ENCODE measurements at regions not wholly inside any gene's neighbourhood (a gene's known extent, or its start where the extent isn't known, plus 50 kb on each side); places are given as distances from the start of the nearest gene placed in this dataset.
"Not testable (repeated sequence)": the region's sequence is repeated elsewhere in the genome, so short reads cannot be mapped to it uniquely, and the experiment has no call there.

DNA sequence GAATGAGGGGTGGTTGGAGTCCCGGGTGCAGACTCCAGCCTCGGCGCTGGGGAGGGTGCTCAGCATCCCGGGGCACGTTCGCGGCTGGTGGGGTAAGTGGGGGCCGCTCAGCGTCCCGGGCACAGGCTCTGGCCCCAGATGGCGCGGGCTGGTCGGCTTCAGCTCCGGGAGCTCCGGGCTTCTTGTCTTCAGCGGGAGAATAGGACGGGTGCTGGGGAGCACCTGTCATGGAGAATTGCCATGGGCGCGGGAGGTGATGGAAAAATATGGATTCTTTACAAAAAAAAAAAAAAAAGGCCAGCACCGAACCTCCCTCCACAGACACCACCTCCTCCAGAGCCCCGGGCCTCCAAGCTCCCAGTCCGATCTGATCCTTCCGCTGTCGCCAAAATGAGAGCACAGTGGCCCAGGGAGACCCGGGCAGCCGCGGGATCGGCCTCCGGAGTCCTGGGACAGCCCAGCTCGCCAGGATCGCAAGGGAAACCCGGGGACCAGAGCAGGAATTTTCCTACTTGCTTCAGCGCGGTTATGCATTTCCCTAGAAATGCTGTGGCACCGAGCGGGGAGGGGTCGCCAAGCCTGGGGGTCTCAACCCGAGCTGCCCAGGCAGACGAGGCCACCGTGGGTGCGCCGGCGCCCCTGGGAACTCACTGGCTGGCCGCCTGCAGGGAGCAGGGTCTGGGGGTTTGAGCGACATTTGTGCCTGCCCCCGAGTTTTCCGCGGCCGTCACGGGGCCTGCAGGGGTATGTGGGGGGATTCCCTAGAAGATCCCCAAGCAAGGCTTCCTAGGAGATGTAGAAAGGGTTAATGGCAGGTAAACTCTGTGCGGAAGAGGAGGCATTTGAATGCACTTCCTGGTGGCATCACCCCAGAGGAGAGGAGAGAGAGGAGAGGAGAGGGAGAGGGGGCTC, 1336.9 kb downstream of the BRD1 start:
- DNase-seq, result no peak

DNA sequence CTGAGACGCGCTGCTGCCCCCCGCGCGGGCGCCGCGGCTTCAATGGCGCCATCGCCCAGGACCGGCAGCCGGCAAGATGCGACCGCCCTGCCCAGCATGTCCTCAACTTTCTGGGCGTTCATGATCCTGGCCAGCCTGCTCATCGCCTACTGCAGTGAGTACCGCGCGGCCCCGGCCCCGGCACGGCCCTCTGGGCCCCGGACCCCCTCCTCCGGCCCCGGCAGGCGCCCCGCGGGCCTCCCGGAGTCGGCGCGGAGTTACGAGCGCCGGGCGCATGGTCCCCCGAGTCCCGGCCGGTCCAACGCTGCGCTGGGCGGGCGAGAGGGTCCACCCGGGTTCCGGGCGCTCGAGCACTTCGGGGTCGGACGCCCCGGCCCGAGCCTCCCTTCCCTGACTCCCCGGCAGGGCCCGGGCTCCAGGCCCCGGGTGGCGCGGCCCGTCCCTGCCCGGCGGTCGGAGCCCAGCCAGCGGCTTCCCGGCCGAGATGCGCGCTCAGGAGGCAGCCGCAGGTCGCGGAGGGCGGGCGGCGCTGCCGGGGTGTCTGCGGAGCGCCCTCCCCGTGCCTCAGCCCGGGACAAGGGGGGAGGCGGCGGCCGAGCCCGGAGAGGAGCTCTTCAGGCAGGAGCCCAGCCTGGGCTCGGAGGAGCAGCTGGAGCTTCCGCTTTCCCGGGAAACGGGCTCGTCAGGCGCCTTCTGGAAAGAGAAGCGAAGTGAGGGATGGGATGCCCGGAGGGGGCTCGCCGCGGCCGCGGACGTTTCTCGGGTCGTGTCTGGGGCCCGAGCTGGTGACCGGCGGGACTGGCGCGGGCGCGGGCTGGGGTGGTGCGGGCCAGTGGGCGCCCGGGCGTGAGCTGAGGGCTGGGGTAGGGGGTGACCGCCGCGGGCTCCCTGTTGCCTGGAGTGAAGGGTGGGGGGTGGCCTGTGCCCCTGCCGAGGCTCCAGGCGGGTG, 1337.8 kb downstream of the BRD1 start:
- no peak for DNase-seq

- DNase-seq, result no peak
Measured at GRCh38 chr22:48488611-48489511, 1338.8 kb downstream of the BRD1 start.

DNA sequence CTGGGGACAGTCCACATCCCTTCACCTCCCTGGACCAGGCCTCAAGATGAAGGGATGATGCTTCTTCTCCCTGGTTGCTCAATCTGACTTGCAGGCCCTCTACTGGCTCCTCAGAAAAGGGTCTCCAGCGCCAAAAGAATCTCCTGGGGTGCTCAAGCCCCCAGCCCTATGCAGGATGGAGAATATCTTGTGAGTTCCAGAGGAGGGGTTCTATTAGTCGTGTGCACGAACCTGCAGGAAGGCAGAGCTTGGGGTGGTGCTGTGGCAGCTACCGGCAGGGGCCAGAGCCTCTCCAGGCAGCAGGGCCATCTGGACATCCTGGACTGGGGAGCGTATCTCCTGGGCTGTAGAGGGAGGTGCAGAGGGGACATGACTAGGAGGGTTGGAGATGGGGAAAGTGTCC, 1339.5 kb downstream of the BRD1 start:
- no peak for DNase-seq

DNA sequence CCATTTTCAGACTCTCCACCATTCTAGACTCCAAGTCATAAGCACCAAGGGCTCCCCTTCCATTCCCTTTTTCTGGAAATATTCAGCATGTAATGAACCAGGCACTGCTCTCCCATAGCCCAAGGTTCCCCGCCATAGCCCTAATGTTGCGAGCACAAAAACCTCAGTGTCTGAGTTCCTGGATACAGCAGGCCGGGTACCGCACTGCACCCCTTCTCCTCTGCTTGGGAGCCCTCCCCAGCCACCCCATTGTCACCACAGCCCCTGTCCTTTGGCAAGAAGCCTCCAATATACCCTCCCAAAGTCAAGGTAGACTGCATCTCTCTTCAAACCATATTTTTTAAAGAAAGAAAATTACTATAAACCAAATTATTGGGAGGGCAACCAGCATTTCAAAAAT, 1341.1 kb downstream of the BRD1 start:
- DNase-seq, result no peak

DNA sequence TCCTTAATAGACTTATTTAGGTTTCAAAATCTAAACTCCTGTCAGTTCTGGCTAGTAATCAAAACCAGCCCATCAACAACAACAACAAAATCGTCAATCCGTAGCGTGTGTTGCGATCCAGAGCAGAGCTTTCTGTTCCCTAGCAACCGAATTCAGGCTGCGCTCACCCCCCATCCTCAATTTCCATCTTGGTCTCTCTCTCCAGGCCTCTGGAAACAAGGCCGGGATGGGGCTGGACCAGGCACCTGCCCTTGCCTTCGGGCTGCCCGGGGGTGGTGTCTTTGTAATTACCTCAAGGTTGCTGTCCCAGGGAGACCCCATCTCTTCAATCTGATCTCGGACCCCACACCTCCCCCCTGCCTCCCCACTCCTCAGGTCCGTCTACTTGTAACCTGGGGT, 1341.5 kb downstream of the BRD1 start:
- DNase-seq, result no peak

DNA sequence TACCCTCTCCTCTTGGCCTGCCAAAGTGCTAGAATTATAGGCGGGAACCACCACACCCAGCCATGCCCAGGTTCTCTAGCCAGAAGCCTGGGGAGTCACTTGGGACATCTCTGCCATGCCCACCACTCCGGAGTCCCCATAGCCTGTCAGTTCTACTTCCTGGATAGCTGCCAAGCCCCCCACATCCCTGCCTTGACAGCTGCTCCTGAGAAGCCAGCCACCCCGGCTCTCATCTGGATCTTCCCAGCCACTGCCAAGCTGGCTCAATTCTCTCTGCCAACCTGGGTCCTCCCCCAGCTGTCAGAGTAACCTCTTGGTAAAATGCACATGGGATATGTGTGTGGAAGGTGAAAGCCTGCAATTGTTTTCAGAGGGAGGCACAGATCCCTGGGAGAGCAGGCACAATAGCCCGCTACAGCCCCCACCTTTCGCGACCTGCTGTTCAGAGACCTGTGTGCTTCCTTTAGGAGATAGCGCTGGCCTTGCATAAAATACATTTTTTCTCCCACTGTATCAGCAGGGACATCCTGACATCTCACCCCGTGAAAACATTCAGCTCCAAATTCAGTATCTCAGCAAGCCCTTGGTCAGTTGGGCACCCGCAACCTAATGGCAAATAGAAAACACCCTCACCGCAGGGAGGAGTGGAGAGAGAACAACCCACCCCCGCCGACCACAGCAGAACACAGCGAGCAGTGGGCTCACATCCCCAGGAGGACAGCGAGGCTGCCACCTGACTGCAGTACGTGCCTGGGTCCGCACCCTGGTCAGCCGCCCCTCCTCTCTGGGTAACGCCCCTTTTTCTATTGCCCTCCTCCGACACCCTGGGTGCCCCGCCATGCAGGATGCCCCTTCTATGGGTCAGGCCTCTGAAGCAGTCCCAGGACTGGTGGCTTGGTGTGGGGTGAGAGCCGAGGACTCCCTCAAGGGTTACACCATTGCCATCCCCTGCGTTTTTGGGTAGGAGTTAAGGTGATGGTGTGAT, 1342.2 kb downstream of the BRD1 start:
- no peak for DNase-seq

DNA sequence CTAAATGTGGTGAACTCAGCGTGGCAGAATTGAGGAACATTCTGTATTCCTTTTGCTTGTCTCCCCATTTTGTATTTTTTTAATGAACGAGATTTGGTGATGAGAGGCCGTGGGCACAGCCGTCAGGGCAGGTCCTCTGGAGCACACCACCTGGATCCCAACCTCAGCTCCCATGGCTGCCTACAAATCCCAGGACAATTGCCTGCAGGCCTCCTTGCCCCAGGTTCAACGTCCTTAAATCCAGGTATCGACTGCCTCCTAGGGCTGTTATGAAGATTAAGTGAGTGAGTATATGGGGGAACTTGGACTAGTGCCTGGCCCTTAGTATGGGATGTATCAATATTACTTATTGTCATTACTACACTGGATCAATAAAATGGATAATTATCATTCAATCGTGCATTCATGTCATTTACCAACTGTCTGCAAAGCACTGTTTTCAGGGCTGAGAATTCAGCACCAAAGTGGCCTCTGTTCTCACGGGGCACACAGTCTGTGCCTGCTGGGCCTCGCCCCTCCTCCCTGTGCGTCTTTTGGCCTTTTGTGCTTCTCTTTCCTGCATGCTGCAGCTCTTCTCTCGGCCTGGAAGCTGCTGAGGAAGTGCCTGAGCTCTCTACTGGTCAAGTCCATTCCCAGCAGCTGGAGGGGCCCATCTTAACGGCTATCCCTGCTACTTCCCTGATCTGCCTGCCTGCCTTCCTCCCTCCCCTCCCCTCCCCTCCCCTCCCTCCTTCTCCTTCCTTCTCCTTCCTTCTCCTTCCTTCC, 1343.7 kb downstream of the BRD1 start:
- DNase-seq, result no peak

- DNase-seq, result no peak
Measured at GRCh38 chr22:48482771-48483170, 1344.9 kb downstream of the BRD1 start.

- not testable (repeated sequence) for DNase-seq
Measured at GRCh38 chr22:48482198-48482597, 1345.5 kb downstream of the BRD1 start.

DNA sequence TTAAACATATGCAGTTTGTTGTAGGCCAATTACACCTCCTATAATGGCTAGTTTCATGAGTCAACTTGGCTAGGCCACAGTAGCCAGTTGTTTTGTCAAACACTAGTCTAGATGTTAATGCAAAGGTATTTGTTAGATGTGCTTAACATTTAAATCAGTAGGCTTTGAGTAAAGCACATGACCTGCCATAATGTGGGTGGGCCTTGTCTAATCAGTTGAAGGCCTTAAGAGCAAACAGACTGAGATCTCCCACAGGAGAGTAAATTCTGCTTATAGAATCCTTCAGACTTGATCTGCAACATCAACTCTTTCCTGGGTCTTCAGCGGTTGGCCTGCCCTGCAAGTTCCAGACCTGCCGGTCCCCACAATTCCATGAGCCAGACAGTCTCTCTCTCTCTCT, 1345.9 kb downstream of the BRD1 start:
- no peak for DNase-seq

- no peak for DNase-seq
Measured at GRCh38 chr22:48478529-48479265, 1349.0 kb downstream of the BRD1 start.

DNA sequence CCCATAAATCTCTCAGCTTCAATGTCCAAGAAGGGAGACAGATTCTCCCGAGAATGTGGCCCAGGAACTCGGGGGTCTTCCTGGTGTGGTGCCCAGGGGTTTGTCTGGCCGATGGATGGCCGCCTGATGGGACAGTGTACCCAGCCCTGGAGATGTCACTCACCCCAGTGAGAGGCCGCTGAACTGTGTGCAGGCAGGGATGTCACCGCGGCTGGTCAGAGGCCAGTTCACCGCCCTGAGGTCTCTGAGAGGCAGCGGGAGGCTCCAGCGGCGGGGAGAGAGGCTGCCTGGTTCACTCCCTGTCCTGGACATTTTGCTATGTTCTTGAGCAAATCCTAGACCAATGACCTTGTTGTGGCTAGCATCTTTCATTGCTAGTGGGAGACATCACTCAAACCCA, 1349.5 kb downstream of the BRD1 start:
- DNase-seq, result no peak

GRCh38 chr22:48477031-48477721, 1350.5 kb downstream of the BRD1 start:
- no peak for DNase-seq

DNA sequence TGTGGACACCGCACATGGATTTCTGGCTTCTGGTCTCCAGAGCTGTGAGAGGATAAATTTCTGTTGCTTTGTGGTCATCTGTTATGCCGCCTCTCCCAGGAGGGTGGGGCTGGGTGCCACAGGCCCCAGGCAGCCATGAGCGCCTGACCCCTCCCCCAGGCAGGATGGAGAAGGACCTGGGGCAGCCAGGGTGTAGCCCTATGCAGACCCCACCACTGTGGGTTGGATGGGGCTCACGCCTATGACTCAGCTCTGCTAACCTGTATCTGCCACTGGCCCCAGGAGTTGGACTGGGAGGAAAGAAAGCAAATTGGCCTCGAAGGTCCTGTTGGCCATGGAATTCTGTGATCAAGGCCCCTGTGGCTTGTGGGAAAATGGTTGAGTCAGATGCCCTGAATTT, 1351.1 kb downstream of the BRD1 start:
- no peak for DNase-seq

GRCh38 chr22:48475661-48476345, 1351.9 kb downstream of the BRD1 start:
- no peak for DNase-seq

GRCh38 chr22:48474881-48475280, 1352.8 kb downstream of the BRD1 start:
- no peak for DNase-seq

GRCh38 chr22:48473202-48473601, 1354.5 kb downstream of the BRD1 start:
- no peak for DNase-seq

- DNase-seq, result no peak
Measured at GRCh38 chr22:48464246-48464645, 1363.4 kb downstream of the BRD1 start.
